Stimulated activated naive CD8-positive, alpha-beta T cell treated with anti-CD3 and anti-CD28 coated beads, Interleukin-15, Interleukin-2, amounts not matched to agents 100 ng/mL and 50 ng/mL, for 24 hours (primary cell): ENCODE measurements at regions not wholly inside any gene's neighbourhood (a gene's known extent, or its start where the extent isn't known, plus 50 kb on each side); places are given as distances from the start of the nearest gene placed in this dataset.
"Not testable (repeated sequence)": the region's sequence is repeated elsewhere in the genome, so short reads cannot be mapped to it uniquely, and the experiment has no call there.

ENCODE experiments used
- H3K27ac Mint-ChIP-seq: one replicate; pipeline ENCODE4 v1.8.0; 2021; ENCODE audit warnings: mild to moderate bottlenecking, mixed read lengths
- H3K27me3 Mint-ChIP-seq: one replicate; pipeline ENCODE4 v1.8.0; 2021; ENCODE audit warnings: mixed read lengths
- H3K36me3 Mint-ChIP-seq: one replicate; pipeline ENCODE4 v1.8.0; 2021; ENCODE audit warnings: low read depth, mixed read lengths
- H3K4me1 Mint-ChIP-seq: one replicate; pipeline ENCODE4 v1.8.0; 2021; ENCODE audit warnings: low read depth, mixed read lengths
- H3K4me3 Mint-ChIP-seq: one replicate; pipeline ENCODE4 v1.8.0; 2021; ENCODE audit warnings: mild to moderate bottlenecking, mixed read lengths
- H3K9me3 Mint-ChIP-seq: one replicate; pipeline ENCODE4 v1.8.0; 2021; ENCODE audit warnings: mixed read lengths

- H3K4me3 Mint-ChIP-seq, result no peak overlapping the region
- H3K4me1 Mint-ChIP-seq, result no peaks in the 10 kb centered on the region
- no peaks in the 10 kb centered on the region for H3K9me3 Mint-ChIP-seq
- H3K27me3 Mint-ChIP-seq, result no peaks in the 10 kb centered on the region
- no peak overlapping the region for H3K27ac Mint-ChIP-seq
- no peaks in the 10 kb centered on the region for H3K36me3 Mint-ChIP-seq
Measured at GRCh38 chr1:187842406-187843165, 1013.8 kb downstream of the PLA2G4A start.

DNA sequence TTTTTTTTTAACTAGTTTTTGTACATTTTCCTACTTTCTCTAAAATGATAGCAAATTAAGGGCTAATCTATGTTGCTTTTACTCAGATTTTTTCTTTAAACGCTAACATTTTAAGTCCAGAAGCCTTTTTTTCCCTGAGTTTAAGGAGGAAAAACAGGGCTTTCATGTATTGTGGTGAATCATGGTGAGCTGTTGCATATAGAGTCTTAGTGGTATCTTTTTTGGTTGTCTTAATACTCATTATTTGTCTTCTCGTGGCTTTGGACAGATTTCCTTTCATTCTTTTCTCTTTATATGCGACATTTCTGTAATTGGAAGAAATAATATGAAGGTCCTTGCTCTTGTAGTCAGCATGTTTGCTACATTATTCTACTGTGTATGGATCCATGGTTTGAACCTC lies 1015.6 kb downstream of the PLA2G4A start:
- Mint-ChIP-seq H3K27me3 (no peaks in the 10 kb centered on the region), H3K9me3 (peaks cover 2% of the 10 kb centered on the region), H3K27ac (no peak overlapping the region), H3K4me3 (no peak overlapping the region), H3K36me3 (no peaks in the 10 kb centered on the region), H3K4me1 (no peaks in the 10 kb centered on the region)

GRCh38 chr1:187847531-187847930 lies 1018.8 kb downstream of the PLA2G4A start:
- Mint-ChIP-seq H3K27ac (no peak overlapping the region), H3K36me3 (no peaks in the 10 kb centered on the region), H3K9me3 (peaks cover 11% of the 10 kb centered on the region), H3K4me3 (no peak overlapping the region), H3K27me3 (no peaks in the 10 kb centered on the region), H3K4me1 (no peaks in the 10 kb centered on the region)

DNA sequence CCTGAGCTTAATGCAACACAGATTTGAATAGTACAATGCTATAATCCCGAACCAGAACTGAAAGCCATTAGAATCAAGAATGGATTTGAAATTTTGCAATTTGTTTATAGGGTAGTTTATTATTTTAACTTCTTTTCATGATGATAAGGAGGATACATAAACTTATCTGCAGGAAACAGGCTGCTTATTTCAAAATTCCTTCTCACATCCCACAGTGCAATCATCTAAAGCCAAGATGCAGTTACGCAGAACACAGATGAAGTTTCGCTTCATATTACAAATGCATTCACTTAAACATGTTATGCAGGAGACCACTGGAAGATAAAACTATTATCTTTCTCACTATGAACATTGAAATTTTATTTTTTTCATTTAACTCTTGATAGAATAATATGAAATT lies 1019.6 kb downstream of the PLA2G4A start:
- Mint-ChIP-seq H3K4me3 (no peak overlapping the region), H3K4me1 (no peaks in the 10 kb centered on the region), H3K27ac (no peak overlapping the region), H3K36me3 (no peaks in the 10 kb centered on the region), H3K9me3 (peaks cover 12% of the 10 kb centered on the region), H3K27me3 (no peaks in the 10 kb centered on the region)

DNA sequence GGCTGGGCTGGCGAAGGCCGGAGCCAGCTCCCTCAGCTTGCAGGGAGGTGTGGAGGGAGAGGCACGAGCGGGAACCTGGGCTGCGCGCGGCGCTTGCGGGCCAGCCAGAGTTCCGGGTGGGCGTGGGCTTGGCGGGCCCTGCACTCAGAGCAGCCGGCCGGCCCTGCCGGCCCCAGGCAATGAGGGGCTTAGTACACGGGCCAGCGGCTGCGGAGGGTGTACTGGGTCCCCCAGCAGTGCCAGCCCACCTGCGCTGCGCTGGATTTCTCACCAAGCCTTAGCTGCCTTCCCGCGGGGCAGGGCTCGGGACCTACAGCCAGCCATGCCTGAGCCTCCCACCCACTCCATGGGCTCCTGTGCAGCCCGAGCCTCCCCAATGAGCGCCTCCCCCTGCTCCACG lies 1021.4 kb downstream of the PLA2G4A start:
- H3K36me3 Mint-ChIP-seq, H3K4me3 Mint-ChIP-seq, H3K27me3 Mint-ChIP-seq, H3K4me1 Mint-ChIP-seq, H3K27ac Mint-ChIP-seq: not testable (repeated sequence)
- H3K9me3 Mint-ChIP-seq, result peaks cover 15% of the 10 kb centered on the region

- Mint-ChIP-seq H3K36me3 (no peaks in the 10 kb centered on the region), H3K27ac (no peak overlapping the region), H3K27me3 (no peaks in the 10 kb centered on the region), H3K4me3 (no peak overlapping the region), H3K9me3 (peaks cover 23% of the 10 kb centered on the region), H3K4me1 (no peaks in the 10 kb centered on the region)
Measured at GRCh38 chr1:187853505-187853904, 1024.8 kb downstream of the PLA2G4A start.

DNA sequence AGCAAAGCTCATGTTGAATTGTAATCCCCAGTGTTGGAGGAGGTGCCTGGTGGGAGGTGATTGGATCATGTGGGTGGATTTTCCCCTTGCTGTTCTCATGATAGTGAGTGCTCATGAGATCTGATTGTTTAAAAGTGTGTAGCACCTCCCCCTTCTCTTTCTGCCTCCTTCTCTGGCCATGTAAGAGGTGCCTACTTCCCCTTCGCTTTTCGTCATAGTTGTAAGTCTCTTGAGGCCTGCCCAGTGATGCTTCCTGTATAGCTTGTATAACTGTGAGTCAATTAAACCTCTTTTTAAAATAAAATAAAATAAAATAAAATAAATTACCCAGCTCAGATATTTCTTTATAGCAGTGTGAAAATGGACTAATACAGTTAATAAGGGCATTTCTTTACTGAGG lies 1025.7 kb downstream of the PLA2G4A start:
- no peak overlapping the region for H3K4me3 Mint-ChIP-seq
- peaks cover 20% of the 10 kb centered on the region for H3K9me3 Mint-ChIP-seq
- no peaks in the 10 kb centered on the region for H3K36me3 Mint-ChIP-seq
- H3K27ac Mint-ChIP-seq, result no peak overlapping the region
- no peaks in the 10 kb centered on the region for H3K27me3 Mint-ChIP-seq
- H3K4me1 Mint-ChIP-seq, result no peaks in the 10 kb centered on the region

GRCh38 chr1:187862506-187862905 lies 1033.8 kb downstream of the PLA2G4A start:
- Mint-ChIP-seq H3K4me3 (no peak overlapping the region), H3K27me3 (no peaks in the 10 kb centered on the region), H3K36me3 (no peaks in the 10 kb centered on the region), H3K9me3 (peaks cover under 1% of the 10 kb centered on the region), H3K4me1 (no peaks in the 10 kb centered on the region), H3K27ac (no peak overlapping the region)

- H3K4me3 Mint-ChIP-seq, result no peak overlapping the region
- no peak overlapping the region for H3K27ac Mint-ChIP-seq
- no peaks in the 10 kb centered on the region for H3K36me3 Mint-ChIP-seq
- H3K9me3 Mint-ChIP-seq, result peaks cover 11% of the 10 kb centered on the region
- H3K27me3 Mint-ChIP-seq, result no peaks in the 10 kb centered on the region
- no peaks in the 10 kb centered on the region for H3K4me1 Mint-ChIP-seq
Measured at GRCh38 chr1:187870552-187870951, 1041.8 kb downstream of the PLA2G4A start.

DNA sequence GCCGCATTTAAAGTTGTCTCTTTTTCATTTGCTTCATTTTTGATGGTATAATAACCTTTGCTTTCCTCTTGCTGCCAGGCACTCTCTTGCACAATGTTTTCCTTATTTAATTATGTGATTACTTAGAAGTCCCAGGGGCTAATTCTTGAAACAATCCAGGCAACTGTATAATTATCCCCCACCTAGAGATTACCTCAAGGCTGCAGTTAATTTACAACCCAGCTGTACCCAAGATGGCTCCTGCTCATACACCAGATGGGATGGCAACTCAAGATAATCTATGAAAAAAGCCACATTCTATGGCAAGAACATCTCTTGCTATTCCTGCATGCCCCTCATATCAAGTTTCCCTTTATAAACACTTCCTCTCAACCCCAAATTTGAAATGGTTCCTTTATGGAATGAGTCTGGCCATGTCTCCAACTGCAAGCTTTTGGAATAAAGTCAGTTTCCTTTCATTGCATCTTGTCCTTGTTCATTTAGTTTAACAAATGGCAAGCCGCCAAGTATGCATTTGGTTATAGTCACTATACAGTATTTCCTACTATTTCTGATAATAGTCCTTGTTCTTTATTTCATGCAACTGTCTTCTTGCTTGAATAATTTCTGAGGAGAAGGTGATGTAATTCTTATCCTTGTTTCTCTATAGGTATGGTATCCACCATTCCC lies 1042.6 kb downstream of the PLA2G4A start:
- Mint-ChIP-seq H3K9me3 (peaks cover 11% of the 10 kb centered on the region), H3K27ac (no peak overlapping the region), H3K36me3 (no peaks in the 10 kb centered on the region), H3K27me3 (no peaks in the 10 kb centered on the region), H3K4me1 (no peaks in the 10 kb centered on the region), H3K4me3 (no peak overlapping the region)

GRCh38 chr1:187872550-187872949 lies 1043.8 kb downstream of the PLA2G4A start:
- Mint-ChIP-seq H3K27me3 (no peaks in the 10 kb centered on the region), H3K4me3 (no peak overlapping the region), H3K27ac (no peak overlapping the region), H3K4me1 (no peaks in the 10 kb centered on the region), H3K9me3 (peaks cover 13% of the 10 kb centered on the region), H3K36me3 (no peaks in the 10 kb centered on the region)

- no peaks in the 10 kb centered on the region for H3K27me3 Mint-ChIP-seq
- peaks cover 9% of the 10 kb centered on the region for H3K9me3 Mint-ChIP-seq
- no peaks in the 10 kb centered on the region for H3K36me3 Mint-ChIP-seq
- H3K4me1 Mint-ChIP-seq, result no peaks in the 10 kb centered on the region
- H3K4me3 Mint-ChIP-seq, result no peak overlapping the region
- no peak overlapping the region for H3K27ac Mint-ChIP-seq
Measured at GRCh38 chr1:187873126-187873525, 1044.4 kb downstream of the PLA2G4A start.

DNA sequence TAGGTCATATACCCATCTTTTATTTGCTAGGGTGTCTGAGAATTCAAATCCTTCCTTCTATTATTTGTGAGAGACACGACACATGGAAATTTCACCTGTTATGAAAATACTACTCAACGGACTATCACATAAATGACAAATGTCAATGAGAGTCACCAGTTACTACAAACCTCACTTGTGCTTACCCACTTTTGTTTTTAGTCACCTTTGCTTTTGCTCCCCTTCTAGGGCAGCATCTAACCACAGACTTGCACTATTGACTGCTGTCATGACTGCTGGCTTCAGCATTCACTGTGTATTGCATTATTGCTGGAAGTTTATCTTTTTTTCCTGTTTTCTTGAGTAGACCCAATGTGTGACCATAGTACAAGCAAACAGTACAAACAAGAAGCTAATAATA lies 1048.0 kb downstream of the PLA2G4A start:
- Mint-ChIP-seq H3K4me1 (no peaks in the 10 kb centered on the region), H3K4me3 (no peak overlapping the region), H3K27me3 (no peaks in the 10 kb centered on the region), H3K27ac (no peak overlapping the region), H3K9me3 (peaks cover 10% of the 10 kb centered on the region), H3K36me3 (no peaks in the 10 kb centered on the region)

GRCh38 chr1:187877220-187877619 lies 1048.5 kb downstream of the PLA2G4A start:
- Mint-ChIP-seq H3K9me3 (peaks cover 9% of the 10 kb centered on the region), H3K27me3 (no peaks in the 10 kb centered on the region), H3K4me3 (no peak overlapping the region), H3K36me3 (no peaks in the 10 kb centered on the region), H3K27ac (no peak overlapping the region), H3K4me1 (no peaks in the 10 kb centered on the region)

GRCh38 chr1:187878883-187879282 lies 1050.1 kb downstream of the PLA2G4A start:
- Mint-ChIP-seq H3K27ac (no peak overlapping the region), H3K27me3 (no peaks in the 10 kb centered on the region), H3K36me3 (no peaks in the 10 kb centered on the region), H3K4me1 (no peaks in the 10 kb centered on the region), H3K9me3 (peaks cover 6% of the 10 kb centered on the region), H3K4me3 (no peak overlapping the region)

DNA sequence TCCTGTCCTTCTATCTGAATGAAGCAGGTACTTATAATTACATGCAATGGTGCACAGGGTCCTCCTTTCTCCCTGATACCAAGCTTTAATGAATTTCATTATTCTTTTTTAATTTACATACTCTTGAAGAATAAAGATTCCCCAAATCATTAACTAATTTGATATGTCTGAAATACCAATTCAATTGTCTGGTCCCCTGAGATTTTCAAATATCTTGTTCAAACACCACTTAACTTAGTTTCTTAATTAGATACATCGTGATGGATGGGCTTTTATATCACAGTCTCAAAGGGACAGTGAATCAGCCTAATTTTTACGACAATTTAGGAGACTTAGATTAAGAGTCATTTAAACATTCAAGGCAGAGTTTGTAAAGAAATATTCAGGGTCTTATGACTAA lies 1054.6 kb downstream of the PLA2G4A start:
- Mint-ChIP-seq H3K36me3 (no peaks in the 10 kb centered on the region), H3K9me3 (no peaks in the 10 kb centered on the region), H3K27ac (no peak overlapping the region), H3K4me1 (no peaks in the 10 kb centered on the region), H3K4me3 (no peak overlapping the region), H3K27me3 (no peaks in the 10 kb centered on the region)
